Cortex of kidney (tissue), 1 donor: ENCODE measurements at regions not wholly inside any gene's neighbourhood (a gene's known extent, or its start where the extent isn't known, plus 50 kb on each side); places are given as distances from the start of the nearest gene placed in this dataset.

Source experiments
- DNase-seq: peaks from one replicate; lab custom pipeline; 2025; lab: John Stamatoyannopoulos, UW

DNA sequence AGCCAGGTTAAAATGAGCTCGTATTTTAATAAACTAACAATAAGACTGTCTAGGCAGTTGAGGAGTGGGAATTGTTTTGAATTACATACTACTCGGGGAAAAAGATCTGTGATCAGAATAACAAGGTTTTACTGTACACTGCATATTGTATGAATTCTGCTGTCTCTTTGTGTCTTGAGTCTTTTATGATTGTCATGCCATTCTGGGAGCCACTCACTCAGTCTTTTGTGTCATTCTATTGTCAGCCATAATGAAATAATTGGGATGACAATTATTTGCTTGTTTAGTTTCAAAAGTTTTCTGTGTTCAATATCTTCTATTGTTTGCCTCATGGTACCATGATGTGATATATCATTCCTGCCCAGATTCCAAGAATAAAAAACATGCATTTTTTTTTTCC, 339.6 kb upstream of the TBL1XR1 start:
- no peak for DNase-seq

DNA sequence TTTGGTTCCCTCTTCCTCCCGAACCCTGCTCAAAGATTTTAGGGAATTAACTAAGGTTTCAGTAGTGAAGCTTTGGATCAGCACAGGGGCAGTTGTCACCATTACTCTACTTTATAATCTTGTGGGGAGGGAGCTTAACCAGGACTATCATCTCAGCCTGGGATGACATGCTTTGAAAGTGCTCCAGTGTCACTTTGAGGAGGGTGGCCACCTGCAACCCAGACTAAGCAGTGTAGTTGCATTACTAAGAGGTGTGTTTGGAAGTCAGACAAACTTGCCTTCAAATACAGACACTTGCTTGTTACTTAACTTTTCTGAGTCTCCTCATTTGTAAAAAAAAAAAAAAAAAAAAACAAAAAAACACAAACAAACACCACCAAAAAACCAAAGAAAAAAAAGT, 340.3 kb upstream of the TBL1XR1 start:
- no peak for DNase-seq

GRCh38 chr3:177538048-177538749, 340.9 kb upstream of the TBL1XR1 start:
- DNase-seq, result no peak

- no peak for DNase-seq
Measured at GRCh38 chr3:177538750-177539730, 341.8 kb upstream of the TBL1XR1 start.

DNA sequence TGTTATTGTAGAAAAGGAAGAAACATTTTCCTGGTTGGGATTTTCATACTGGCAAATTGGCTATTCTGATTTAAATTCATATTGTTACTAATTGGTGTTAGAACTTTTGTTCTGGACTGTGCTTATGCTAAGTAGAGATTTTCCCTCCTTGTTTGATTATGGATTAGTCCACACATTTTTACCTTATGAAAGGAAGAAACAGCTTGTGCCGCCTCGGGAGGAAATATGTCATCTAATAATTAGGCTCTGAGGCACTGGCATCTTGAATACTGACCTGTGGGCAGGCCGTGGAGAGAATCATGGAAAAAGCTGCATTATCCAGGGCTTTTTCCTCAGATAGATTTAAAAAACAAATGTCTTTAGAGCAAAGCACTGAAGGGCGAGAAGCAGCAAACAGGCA, 344.3 kb upstream of the TBL1XR1 start:
- DNase-seq, result no peak

DNA sequence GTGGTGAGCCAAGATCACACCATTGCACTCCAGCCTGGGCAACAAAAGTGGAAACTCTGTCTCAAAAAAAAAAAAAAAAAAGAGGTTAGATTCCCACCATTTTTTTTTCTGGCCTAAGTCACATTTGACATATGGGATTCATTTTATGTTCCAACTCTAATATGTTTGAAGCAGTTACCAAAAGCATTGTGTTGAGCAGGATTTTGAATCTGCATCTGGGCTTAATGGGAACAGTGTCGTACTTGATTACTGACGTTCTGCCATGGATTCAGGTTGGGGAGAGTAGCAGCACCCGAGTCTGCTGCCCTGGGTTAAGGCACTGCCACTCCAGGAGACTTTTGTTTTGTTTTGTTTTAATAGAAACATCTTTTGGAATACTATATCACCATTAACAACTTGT, 348.7 kb upstream of the TBL1XR1 start:
- no peak for DNase-seq

DNA sequence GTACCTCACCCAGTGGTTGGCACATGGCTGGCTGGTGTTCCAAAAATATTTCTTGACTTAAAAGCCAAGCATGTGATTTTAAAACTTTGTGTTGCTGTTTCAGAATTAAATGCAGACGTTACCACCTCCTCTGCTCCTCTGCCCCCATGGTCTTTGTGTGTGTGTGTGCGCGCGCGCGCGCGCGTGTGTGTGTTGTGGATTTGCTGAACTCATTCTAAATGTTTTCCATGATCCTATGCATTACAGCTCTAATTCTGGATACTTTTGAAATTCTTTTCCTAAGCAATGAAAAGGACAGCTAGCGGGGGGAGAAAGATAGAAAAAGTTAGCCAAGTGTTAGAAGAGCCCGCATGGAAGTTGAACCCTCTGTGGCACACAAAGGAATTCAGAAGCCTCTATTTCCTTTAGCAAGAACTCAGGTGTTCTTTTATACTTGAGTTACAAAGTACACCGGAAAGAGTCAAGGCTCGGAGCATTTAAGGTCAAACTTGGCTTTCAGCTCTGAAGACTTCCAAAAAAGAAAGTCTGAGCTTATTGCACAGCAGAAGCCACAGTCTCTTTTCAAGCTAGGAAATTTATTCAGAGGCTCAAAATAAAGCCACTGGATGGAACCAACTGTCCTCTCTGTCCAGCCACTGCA, 350.5 kb upstream of the TBL1XR1 start:
- no peak for DNase-seq

GRCh38 chr3:177550667-177551066, 353.4 kb upstream of the TBL1XR1 start:
- DNase-seq, result no peak

DNA sequence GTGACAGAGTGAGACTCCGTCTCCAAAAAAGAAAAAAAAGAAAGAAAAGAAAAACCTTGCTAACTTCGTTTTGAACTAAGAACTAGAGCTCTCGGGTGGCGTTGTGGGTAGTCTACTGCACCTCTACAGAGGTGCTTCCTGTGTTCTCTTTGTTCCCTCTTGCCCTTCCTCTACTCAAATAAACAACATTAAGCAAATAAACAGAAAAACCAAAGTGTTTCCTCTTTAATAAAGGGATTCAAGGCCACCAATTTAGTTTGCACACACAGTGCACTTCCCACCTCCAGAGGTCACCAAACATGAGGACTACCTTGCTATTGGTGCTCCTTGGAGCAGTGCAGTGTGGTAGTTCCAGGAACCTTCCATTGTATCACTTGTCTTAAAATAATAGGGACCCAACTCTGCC, 354.2 kb upstream of the TBL1XR1 start:
- DNase-seq, result no peak

- no peak for DNase-seq
Measured at GRCh38 chr3:177552051-177552450, 354.8 kb upstream of the TBL1XR1 start.

GRCh38 chr3:177553012-177553411, 355.7 kb upstream of the TBL1XR1 start:
- DNase-seq, result no peak

DNA sequence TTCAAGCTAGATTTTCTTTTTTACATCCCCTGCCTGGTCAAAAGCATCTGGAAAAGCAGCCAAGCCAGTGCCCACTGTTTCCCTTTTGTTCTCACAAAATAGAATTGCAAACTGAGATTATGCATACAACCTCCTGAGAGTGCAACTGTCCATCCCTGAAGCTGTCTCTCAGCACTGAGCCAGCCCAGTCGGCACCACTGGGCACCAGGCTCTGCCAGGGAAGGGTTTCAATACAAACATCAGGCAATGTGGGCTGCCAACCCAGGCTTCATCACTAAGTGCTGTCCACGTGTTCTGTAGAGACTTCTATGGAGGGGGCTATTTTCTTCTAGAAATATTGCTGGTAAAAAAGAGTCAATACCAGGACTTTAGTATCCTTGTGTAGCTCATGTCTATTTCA, 356.3 kb upstream of the TBL1XR1 start:
- DNase-seq, result no peak

- DNase-seq, result no peak
Measured at GRCh38 chr3:177554895-177555759, 357.8 kb upstream of the TBL1XR1 start.

DNA sequence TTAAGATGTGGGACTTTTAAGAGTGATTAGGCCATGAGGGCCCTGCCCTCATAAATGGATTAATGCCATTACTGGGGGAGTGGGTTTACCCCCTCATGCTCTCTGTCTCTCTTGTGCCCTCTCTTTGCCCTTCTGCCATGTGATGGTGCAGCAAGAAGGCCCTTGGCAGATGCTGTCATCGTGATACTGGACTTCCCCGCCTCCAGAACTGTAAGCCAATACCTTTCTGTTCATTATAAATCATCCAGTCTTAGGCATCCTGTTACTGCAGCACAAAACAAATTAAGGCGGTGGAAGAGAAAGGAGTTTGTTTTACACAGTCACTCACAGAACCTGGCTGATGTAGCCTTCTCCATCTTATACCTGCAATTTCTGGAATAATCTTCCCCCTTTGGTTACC, 360.3 kb upstream of the TBL1XR1 start:
- DNase-seq, result no peak

DNA sequence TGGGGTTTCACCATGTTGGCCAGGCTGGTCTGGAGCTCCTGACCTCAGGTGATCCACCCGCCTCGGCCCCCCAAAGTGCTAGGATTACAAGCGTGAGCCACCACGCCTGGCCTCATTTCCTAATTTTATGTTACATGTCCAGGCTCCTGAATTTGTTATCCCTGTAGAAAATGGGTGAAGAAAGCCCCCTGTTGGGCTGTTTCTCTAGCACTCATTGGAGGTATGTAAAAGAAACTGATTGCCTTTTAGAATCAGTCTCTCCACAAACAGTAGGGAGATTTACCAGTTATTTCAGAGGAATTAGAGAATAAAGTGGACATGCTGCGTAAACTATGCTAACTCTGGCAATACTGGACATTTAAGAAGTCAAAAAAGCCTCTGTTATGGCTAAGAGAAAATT, 364.1 kb upstream of the TBL1XR1 start:
- no peak for DNase-seq

GRCh38 chr3:177561769-177562392, 364.6 kb upstream of the TBL1XR1 start:
- DNase-seq, result no peak

DNA sequence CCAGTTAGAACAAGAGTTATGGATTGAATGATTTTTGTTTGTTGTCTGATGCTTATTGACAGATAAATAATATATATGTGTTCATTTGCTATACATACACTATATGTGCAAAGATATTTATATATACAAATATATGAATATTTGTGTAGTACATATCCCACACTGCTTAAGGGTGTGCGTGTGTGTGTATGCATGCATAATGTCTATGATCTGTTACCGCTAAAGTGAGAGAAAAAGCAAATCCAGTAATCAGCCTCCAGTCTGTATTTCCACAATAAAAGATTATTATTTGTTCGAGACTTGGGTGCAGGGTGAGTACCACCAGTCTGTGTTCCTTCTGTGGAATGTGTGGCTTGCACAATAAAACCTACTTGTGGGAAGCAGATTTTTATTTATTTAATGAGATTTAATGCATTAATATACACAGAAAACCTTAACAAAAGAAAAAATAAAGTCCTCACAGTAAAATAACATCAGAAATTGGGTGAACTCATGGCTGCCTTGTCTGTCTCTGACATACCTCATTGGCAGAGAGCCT, 366.0 kb upstream of the TBL1XR1 start:
- DNase-seq, result no peak

GRCh38 chr3:177563792-177564191, 366.5 kb upstream of the TBL1XR1 start:
- no peak for DNase-seq

DNA sequence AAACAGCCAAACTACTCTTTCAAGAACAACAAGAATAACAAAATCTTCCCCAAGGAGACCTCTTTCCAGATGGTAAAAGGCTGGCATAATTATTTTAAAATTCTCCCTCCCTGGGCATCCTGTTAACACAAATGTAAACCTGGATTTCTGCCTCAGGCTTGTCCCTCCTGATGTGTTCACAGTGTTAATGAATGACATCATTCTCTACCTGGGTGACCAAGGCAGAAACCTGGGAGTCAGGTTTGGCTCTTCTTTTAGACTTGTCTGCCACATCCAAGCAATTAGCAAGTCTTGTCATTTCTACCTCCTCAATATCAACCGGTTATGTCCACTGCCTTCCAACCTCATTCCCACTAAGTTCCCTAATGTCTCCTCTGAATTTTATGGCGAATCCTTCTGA, 368.7 kb upstream of the TBL1XR1 start:
- DNase-seq, result no peak

GRCh38 chr3:177567833-177568232, 370.6 kb upstream of the TBL1XR1 start:
- DNase-seq, result no peak

DNA sequence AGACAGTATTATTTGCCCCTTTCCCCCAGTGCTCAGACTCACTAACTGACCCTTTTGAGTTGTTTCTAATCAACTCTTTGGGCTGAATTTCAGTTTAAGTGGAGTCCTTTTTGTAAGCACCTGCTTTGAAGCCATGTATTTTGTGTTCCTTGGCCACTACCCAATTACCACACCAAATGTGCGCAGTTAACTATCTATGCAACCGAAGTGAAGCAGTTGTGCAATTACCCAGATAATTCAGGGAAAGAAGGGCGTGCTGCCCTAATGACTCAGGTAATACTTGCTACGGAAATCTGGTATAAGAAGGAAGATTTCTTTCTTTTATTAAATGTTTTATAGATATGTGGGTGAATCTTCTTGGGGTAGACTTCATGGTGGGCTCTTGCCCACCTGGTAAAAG, 371.9 kb upstream of the TBL1XR1 start:
- DNase-seq, result no peak
